ENCODE measurements at regions not wholly inside any gene's neighbourhood (a gene's known extent, or its start where the extent isn't known, plus 50 kb on each side); places are given as distances from the start of the nearest gene placed in this dataset.

GRCh38 chr13:21817878-21818277 is 147.0 kb downstream of the FGF9 start:
- DNase-seq (ENCODE audit: low read depth in 2 of 2) = no peak

GRCh38 chr13:21822029-21822428 is 151.2 kb downstream of the FGF9 start:
- no peak for DNase-seq (ENCODE audit: low read depth in 2 of 2)

GRCh38 chr13:21823416-21823815 is 152.5 kb downstream of the FGF9 start:
- DNase-seq (ENCODE audit: low read depth in 2 of 2) = no peak

GRCh38 chr13:21823949-21824348 is 153.1 kb downstream of the FGF9 start:
- no peak for DNase-seq (ENCODE audit: low read depth in 2 of 2)

- DNase-seq (ENCODE audit: low read depth in 2 of 2) = no peak
Measured at GRCh38 chr13:21825186-21825585, 154.3 kb downstream of the FGF9 start.

- DNase-seq (ENCODE audit: low read depth in 2 of 2) = no peak
Measured at GRCh38 chr13:21825801-21826200, 154.9 kb downstream of the FGF9 start.

- no peak for DNase-seq (ENCODE audit: low read depth in 2 of 2)
Measured at GRCh38 chr13:21826214-21827015, 155.5 kb downstream of the FGF9 start.

- DNase-seq (ENCODE audit: low read depth in 2 of 2) = no peak
Measured at GRCh38 chr13:21831654-21832324, 160.9 kb downstream of the FGF9 start.

- no peak for DNase-seq (ENCODE audit: low read depth in 2 of 2)
Measured at GRCh38 chr13:21833921-21834320, 163.0 kb downstream of the FGF9 start.

GRCh38 chr13:21834521-21834920 is 163.6 kb downstream of the FGF9 start:
- no peak for DNase-seq (ENCODE audit: low read depth in 2 of 2)

- no peak for DNase-seq (ENCODE audit: low read depth in 2 of 2)
Measured at GRCh38 chr13:21837288-21837687, 166.4 kb downstream of the FGF9 start.

GRCh38 chr13:21837841-21838551 is 167.1 kb downstream of the FGF9 start:
- DNase-seq (ENCODE audit: low read depth in 2 of 2) = no peak

GRCh38 chr13:21846605-21847004 is 175.7 kb downstream of the FGF9 start:
- DNase-seq (ENCODE audit: low read depth in 2 of 2) = no peak

- DNase-seq (ENCODE audit: low read depth in 2 of 2) = peak in 1 of 2 donors; percentile 1
Measured at GRCh38 chr13:21849323-21849722, 178.4 kb downstream of the FGF9 start.

- DNase-seq (ENCODE audit: low read depth in 2 of 2) = no peak
Measured at GRCh38 chr13:21850013-21851006, 179.4 kb downstream of the FGF9 start.

GRCh38 chr13:21852043-21852442 is 181.2 kb downstream of the FGF9 start:
- DNase-seq (ENCODE audit: low read depth in 2 of 2) = no peak

- DNase-seq (ENCODE audit: low read depth in 2 of 2) = no peak
Measured at GRCh38 chr13:21853779-21854178, 182.9 kb downstream of the FGF9 start.

- no peak for DNase-seq (ENCODE audit: low read depth in 2 of 2)
Measured at GRCh38 chr13:21868823-21869222, 197.9 kb downstream of the FGF9 start.

- no peak for DNase-seq (ENCODE audit: low read depth in 2 of 2)
Measured at GRCh38 chr13:21871382-21871781, 200.5 kb downstream of the FGF9 start.

- DNase-seq (ENCODE audit: low read depth in 2 of 2) = no peak
Measured at GRCh38 chr13:21871919-21872318, 201.0 kb downstream of the FGF9 start.

- DNase-seq (ENCODE audit: low read depth in 2 of 2) = no peak
Measured at GRCh38 chr13:21872795-21873194, 201.9 kb downstream of the FGF9 start.
